GM12875 (cell line): ENCODE measurements at regions not wholly inside any gene's neighbourhood (a gene's known extent, or its start where the extent isn't known, plus 50 kb on each side); places are given as distances from the start of the nearest gene placed in this dataset.

Experiments
- H3K4me3 ChIP-seq: one replicate; pipeline ENCODE4 v1.5.1; 2011; ENCODE audit warnings: low read depth, low read length, control low read depth
- TF ChIP-seq, protein P1 (sequence below): IDR thresholded peaks from 2 replicates; pipeline ENCODE4 v1.5.1; 2011; ENCODE audit warnings: low read depth, mild to moderate bottlenecking, control low read depth, inconsistent platforms, low read length, moderate library complexity, borderline replicate concordance; ENCODE audit not compliant: insufficient read depth

- no peak overlapping the region for H3K4me3 ChIP-seq
- TF ChIP-seq, protein P1, sequence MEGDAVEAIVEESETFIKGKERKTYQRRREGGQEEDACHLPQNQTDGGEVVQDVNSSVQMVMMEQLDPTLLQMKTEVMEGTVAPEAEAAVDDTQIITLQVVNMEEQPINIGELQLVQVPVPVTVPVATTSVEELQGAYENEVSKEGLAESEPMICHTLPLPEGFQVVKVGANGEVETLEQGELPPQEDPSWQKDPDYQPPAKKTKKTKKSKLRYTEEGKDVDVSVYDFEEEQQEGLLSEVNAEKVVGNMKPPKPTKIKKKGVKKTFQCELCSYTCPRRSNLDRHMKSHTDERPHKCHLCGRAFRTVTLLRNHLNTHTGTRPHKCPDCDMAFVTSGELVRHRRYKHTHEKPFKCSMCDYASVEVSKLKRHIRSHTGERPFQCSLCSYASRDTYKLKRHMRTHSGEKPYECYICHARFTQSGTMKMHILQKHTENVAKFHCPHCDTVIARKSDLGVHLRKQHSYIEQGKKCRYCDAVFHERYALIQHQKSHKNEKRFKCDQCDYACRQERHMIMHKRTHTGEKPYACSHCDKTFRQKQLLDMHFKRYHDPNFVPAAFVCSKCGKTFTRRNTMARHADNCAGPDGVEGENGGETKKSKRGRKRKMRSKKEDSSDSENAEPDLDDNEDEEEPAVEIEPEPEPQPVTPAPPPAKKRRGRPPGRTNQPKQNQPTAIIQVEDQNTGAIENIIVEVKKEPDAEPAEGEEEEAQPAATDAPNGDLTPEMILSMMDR: no peak
Observed at GRCh38 chr13:54133746-54134145, 1105.1 kb downstream of the OLFM4 start.

GRCh38 chr13:54144828-54145227 is 1116.2 kb downstream of the OLFM4 start:
- no peak overlapping the region for H3K4me3 ChIP-seq
- TF ChIP-seq, protein P1: no peak

GRCh38 chr13:54150851-54151250 is 1122.2 kb downstream of the OLFM4 start:
- TF ChIP-seq, protein P1: no peak
- no peak overlapping the region for H3K4me3 ChIP-seq

- H3K4me3 ChIP-seq: no peak overlapping the region
- TF ChIP-seq, protein P1: no peak
Observed at GRCh38 chr13:54162069-54162468, 1133.5 kb downstream of the OLFM4 start.

DNA sequence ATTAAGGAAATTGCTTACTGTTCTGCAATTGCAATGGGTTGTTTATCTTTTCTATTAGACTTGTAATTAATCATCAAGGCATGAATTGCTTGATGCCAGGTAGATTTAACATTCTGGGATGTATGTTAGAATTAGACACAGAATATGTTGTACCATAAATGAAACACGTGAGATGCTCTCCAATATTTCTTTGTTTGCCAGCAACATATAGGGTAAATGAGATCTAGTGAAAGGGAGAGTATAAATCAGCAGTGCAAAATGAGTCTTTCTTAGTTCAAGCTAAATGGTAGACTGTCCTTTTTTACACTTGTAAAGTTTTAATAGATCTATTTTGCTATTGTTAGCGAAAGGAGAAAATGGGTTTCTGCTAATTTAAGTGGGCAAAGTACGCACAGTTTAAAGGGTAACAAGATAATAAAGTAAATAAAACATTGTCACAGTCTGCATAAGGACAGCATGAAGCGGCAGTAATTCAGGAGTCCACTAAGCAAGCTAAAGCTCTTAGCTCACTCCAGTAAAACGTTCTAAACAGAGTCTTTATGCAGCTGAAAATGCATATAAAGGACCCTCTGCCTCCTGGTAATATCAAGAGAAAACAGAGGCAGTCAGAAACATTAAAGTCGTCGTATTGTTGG is 1137.1 kb downstream of the OLFM4 start:
- no peak overlapping the region for H3K4me3 ChIP-seq
- TF ChIP-seq, protein P1: no peak

- TF ChIP-seq, protein P1: no peak
- no peak overlapping the region for H3K4me3 ChIP-seq
Observed at GRCh38 chr13:54173996-54174395, 1145.4 kb downstream of the OLFM4 start.

DNA sequence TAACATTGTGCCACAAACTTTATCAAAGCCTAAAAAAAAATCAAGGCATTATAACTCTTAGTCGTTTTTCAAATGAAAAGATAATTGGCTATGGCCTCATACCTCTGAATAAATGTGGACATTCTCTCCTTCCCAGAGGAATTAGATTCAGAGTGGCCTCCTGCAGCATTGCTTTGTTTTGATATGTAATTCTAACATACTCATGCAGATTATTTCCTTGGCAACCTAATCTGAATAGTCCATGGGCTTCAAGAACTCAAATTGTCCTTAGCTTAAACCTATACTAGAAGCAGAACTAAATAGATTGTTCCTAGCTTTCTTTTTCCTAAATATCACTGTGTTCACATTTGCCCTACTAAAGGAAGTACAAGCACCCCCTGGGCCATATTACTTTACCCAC is 1146.9 kb downstream of the OLFM4 start:
- TF ChIP-seq, protein P1: no peak
- no peak overlapping the region for H3K4me3 ChIP-seq
